ENCODE measurements at regions not wholly inside any gene's neighbourhood (a gene's known extent, or its start where the extent isn't known, plus 50 kb on each side); places are given as distances from the start of the nearest gene placed in this dataset.

DNA sequence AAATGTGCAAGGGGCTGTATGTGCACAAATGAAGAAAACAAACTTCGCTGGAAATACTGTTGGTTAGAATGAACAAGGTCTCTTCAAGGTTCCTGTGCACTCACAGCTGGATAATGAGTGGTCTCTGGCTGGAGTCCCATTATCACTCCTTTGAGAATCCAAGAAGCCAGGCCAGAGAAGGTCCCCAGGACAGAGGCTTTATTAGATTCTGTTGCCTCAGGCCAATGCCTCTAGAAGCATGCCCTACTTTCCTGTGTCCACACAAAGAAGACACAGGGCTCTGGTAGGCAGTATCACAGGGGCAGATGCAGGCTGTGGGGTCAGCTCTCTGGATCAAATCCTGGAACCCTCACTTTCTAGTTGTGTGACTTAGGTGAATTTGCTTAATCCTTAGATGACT is 384.7 kb downstream of the GRIN2B start:
- no peak for DNase-seq (ENCODE audit: low read depth, low spot score)

GRCh38 chr12:13595536-13596443 is 385.6 kb downstream of the GRIN2B start:
- no peak for DNase-seq (ENCODE audit: low read depth, low spot score)

GRCh38 chr12:13594731-13595514 is 386.5 kb downstream of the GRIN2B start:
- no peak for DNase-seq (ENCODE audit: low read depth, low spot score)

DNA sequence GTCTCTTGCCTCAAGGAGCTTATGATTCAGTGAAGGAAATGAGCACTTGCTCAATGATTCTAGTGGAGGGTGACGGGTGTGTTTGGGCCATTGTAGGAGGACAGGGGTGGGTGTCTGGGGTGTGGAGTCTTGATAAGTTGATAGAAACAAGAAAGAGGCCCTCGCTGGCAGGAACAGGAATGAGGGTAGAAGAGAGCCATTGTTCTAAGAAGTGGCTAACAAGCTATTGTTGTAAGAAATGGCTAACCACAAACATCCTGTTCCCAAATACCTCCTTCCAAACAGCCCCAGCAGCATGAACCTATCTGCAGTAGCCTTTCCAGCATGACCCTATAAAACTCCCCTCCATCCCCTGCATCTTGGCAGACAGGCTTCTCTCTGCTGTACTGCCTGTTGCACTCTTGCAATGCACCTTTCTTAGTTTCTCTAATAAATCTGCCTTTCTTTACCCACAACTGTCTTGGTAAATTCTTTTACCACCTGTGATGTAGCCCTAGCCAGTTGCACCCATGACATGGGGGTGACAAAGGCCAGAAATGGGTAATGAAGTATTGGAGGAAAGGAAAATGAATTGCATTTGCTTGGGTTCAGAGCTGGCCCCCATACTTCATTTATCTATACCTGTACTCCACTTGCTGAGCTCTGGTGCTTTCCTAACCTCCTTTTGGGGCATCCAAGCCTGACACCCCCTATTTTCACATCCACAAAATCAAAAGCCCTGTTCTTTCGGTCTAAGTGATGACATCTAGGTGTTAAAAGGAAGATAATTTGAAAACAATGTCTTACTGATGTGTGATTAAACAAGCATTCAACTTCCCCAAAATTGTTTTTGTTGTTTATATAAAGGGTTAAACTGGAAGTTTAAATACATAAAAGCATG is 389.1 kb downstream of the GRIN2B start:
- DNase-seq (ENCODE audit: low read depth, low spot score), result no peak

- DNase-seq (ENCODE audit: low read depth, low spot score), result no peak
Observed at GRCh38 chr12:13591488-13591887, 389.9 kb downstream of the GRIN2B start.

DNA sequence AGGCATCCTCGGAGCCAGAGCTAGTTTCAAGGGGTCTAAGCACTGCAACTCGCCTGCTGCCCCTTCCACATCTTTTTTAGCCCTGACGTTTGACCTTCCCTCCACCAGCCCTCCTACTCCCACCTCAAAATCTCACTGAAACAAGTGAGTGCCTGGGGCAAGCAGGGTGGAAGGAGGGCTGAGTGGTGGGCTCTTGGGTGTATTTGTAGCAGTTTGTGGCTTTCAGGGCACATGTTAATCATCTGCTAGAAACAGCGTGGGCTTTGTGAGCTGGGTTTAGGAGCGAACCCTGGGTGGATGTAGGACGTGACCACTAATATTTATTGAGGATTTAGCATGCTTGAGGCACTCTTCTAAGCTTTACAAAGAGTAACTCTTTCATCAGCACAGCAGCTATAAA is 390.3 kb downstream of the GRIN2B start:
- DNase-seq (ENCODE audit: low read depth, low spot score), result no peak

DNA sequence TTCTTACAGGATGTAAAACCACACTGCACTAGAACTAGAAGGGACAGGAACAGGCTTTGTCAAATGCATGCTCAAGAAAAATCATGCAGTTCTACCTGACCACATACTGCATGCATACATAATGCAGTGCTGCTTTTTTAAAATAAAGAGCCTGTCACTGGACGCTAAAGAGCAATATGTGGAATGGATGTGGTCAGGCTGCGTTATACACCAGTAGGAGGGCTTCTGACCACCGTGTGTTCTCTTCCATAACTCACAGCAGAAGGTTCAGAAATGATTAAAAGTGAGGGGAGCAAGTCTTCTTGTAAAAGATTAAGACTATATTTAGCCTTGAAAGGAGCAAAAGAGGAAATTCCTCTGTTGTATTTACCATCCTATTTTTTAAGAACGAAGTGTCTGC is 392.0 kb downstream of the EMP1 start:
- DNase-seq (ENCODE audit: low read depth, low spot score), result no peak

DNA sequence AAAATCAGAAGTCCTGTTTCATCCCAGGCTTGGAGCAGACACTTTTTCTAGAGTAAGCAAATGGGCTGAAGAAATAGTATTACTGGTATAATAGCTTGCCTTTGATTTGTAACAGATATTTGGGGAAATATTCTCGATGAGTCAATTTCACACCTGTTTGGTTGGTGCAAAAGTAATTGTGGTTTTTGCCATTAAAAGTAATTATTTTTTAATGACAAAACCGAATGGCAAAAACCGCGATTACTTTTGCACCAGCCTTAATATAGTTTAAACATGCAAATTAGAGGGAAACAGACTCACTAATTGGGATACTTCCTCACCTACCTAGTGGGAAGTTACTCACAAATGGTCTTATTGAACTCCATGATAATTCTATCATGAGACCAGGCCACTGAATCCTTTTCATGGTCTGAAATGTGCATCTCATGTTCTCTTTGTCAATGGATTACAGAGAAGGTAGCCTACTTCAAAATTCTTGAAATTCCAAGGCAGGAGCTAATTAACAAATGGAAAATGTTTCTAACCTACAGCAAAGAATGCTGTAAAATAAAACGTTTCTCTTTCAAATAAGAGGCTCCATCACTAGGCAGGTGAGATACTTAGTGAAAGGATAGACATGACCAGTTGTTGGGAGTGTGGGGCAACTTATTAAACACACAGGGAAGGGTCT is 391.3 kb downstream of the EMP1 start:
- no peak for DNase-seq (ENCODE audit: low read depth, low spot score)

DNA sequence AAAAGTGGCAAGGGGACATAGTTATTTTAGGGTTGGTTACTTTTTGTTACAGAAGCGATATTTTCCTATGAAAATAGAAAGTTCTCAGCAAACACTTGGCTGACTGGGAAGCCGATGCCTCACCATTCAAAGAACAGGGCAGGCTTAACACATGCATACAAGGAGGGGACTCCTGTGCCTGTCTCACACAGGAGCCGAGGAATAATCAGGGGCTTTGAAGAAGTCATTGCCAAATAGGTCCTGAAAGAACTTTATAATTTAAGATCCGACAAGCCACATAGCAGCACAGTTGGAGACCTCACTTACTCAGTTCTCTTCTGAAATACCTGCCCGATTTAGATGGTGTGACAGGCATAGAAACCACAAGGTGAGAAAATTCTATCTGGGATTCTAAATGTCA is 389.8 kb downstream of the EMP1 start:
- no peak for DNase-seq (ENCODE audit: low read depth, low spot score)

DNA sequence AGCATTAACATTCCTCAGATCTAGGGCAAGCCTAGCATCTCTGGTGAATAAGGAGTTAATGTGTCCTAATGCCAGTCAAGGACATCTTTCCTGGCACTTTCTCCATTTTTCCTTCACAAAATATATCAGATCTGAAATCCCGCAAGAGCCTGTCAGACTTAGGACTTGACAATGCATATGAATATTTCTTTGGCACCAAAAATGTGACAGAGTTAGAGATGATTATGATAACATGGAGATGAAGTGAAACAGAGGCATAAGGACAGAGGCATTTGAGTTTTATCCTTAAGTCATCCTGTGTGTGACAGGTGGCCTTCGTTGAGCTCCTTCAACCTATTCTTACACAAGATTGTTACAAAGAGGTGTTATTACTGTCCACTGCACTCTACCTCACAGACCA is 388.0 kb downstream of the EMP1 start:
- no peak for DNase-seq (ENCODE audit: low read depth, low spot score)

GRCh38 chr12:13583630-13584029 is 387.1 kb downstream of the EMP1 start:
- DNase-seq (ENCODE audit: low read depth, low spot score), result no peak

DNA sequence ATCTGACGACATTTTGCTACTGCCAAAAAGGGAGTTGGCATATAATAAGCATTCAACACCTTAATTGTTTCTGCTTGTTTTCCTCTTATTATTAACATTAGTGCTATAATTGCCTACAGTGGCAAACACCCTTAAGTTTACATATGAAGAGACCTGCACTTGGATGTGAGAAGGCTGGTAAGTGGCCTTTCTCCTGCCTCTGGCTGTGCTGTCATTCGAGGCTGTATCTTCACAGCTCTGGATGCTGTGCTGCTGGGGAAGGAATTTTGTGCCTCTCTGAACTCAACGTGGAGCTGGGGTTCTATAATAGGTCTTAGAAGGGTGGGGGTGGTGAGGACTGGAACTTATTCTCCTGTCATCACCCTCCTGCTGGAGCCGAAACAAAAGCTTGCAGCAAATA is 385.9 kb downstream of the EMP1 start:
- DNase-seq (ENCODE audit: low read depth, low spot score), result no peak

GRCh38 chr12:13581031-13581430 is 384.5 kb downstream of the EMP1 start:
- no peak for DNase-seq (ENCODE audit: low read depth, low spot score)

DNA sequence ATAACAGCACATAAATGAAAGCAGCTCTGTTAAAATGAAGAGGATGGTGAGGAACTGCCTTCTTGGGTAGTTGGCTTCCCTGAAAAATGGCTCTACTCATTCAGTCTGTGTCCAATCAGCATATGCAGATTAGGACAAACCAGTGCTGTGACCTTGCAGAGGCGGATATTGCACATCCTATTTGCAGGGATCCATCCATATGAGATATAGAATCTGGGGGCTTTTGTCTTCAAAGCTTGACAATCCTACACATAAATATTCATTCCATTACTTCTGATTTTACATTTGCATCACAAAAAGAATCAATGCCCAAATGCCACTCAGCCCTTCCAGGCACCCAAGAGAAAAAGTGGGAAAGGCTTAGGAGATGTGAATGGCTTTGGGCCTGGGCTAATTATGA is 383.7 kb downstream of the EMP1 start:
- DNase-seq (ENCODE audit: low read depth, low spot score), result no peak

GRCh38 chr12:13576935-13577500 is 380.5 kb downstream of the EMP1 start:
- no peak for DNase-seq (ENCODE audit: low read depth, low spot score)

DNA sequence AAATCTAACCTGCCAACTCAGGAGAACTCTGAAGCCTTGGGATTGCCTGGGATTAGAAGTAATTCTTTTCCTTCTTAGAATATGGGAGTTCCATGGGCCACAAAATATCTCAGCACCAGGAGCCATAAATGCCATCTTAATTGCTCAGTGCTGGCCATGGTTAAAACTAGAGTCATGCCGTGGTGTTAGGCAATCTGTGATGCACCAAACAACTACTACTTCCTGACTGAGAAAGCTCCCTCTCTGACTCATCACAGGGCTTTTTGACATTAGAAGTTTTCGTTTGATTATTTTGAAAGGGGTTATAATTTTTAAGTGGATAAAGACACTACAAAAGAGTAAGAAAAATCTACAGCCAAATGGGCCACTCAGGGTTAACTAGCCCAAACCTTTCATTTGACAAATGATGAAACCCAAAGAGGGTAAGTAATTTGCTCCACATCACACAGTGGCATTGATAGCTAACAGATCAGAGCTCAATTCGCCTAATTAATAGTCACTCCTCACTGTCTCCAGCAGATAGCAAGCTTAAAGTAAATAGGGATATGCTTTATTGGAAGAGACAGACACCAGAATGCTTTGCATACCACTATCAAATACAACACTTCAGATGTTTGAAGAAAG is 377.3 kb downstream of the EMP1 start:
- DNase-seq (ENCODE audit: low read depth, low spot score), result no peak

GRCh38 chr12:13571035-13571434 is 374.5 kb downstream of the EMP1 start:
- no peak for DNase-seq (ENCODE audit: low read depth, low spot score)

- no peak for DNase-seq (ENCODE audit: low read depth, low spot score)
Observed at GRCh38 chr12:13570005-13570694, 373.6 kb downstream of the EMP1 start.

DNA sequence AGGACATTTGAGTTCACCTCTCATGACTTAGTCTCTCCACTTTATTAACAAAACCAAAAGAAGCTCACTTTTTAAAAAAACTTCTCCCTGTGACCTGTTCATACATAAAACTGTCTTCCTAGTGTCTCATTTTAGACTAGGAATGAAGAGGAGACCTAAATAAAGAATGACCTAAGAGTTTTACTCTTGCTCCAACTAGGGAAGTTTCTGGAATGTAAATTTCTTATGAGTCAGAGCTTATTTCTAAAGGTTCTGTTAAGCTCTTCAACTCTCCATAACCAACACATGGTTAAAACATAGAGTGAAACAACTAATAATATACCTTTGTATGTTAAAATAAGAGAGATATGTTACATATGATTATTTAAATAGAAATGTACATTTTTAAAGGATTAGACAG is 369.8 kb downstream of the EMP1 start:
- no peak for DNase-seq (ENCODE audit: low read depth, low spot score)

Data from pulmonary artery endothelial cell (primary cell).